DOHH2 (cell line): ENCODE measurements at regions not wholly inside any gene's neighbourhood (a gene's known extent, or its start where the extent isn't known, plus 50 kb on each side); places are given as distances from the start of the nearest gene placed in this dataset.

ENCODE experiments used
- H3F3A ChIP-seq: fragments of 200-600 bp; sonication (generic), shearing (Covaris generic); 2 replicates; pipeline ENCODE4 v1.6.0; 2016; ENCODE audit warnings: antibody characterized with exemption, mild to moderate bottlenecking; ENCODE audit not compliant: control insufficient read depth, insufficient read depth
- H3K27ac ChIP-seq: fragments of 200-600 bp; sonication (generic); 2 replicates; pipeline ENCODE4 v1.5.1; 2014; ENCODE audit warnings: low read depth, mild to moderate bottlenecking, low read length, moderate library complexity
- H3K27me3 ChIP-seq: fragments of 200-600 bp; sonication (generic); 2 replicates; pipeline ENCODE4 v1.6.1; 2014; ENCODE audit warnings: mild to moderate bottlenecking, low read length, mixed read lengths; ENCODE audit not compliant: control insufficient read depth
- H3K36me3 ChIP-seq: fragments of 200-600 bp; sonication (generic); 2 replicates; pipeline ENCODE4 v1.6.1; 2014; ENCODE audit warnings: mild to moderate bottlenecking, low read length, moderate library complexity, mixed read lengths; ENCODE audit not compliant: control insufficient read depth
- H3K4me1 ChIP-seq: fragments of 200-600 bp; sonication (generic); 2 replicates; pipeline ENCODE4 v1.6.1; 2014; ENCODE audit warnings: mild to moderate bottlenecking, low read length, mixed read lengths; ENCODE audit not compliant: control insufficient read depth
- H3K4me2 ChIP-seq: fragments of 200-600 bp; sonication (generic); 2 replicates; pipeline ENCODE4 v1.6.0; 2014; ENCODE audit warnings: mild to moderate bottlenecking, low read length, moderate library complexity
- H3K4me3 ChIP-seq: fragments of 200-600 bp; sonication (generic); 2 replicates; pipeline ENCODE4 v1.5.1; 2014; ENCODE audit warnings: mild to moderate bottlenecking, low read length, mixed read lengths
- H3K79me2 ChIP-seq: fragments of 200-600 bp; sonication (generic); 2 replicates; pipeline ENCODE4 v1.6.1; 2014; ENCODE audit warnings: mild to moderate bottlenecking, low read length, mixed read lengths; ENCODE audit not compliant: control insufficient read depth
- H3K9me2 ChIP-seq: fragments of 200-600 bp; sonication (generic); replicated peaks from 2 replicates; pipeline ENCODE4 v1.6.1; 2014; ENCODE audit warnings: mild to moderate bottlenecking, low read length, mixed read lengths; ENCODE audit not compliant: control insufficient read depth
- H3K9me3 ChIP-seq: fragments of 200-600 bp; sonication (generic); 2 replicates; pipeline ENCODE4 v1.6.1; 2014; ENCODE audit warnings: antibody characterized with exemption, low read length, mixed read lengths; ENCODE audit not compliant: control insufficient read depth, insufficient read depth
- H4K20me1 ChIP-seq: fragments of 200-600 bp; sonication (generic); 2 replicates; pipeline ENCODE4 v1.6.0; 2014; ENCODE audit warnings: low read depth, mild to moderate bottlenecking, antibody characterized with exemption, low read length, moderate library complexity; ENCODE audit not compliant: control insufficient read depth, insufficient read depth
- EZH2phosphoT487 ChIP-seq: fragments of 200-600 bp; sonication (generic); IDR thresholded peaks from 2 replicates; pipeline ENCODE4 v1.6.1; 2017; ENCODE audit warnings: borderline replicate concordance, mild to moderate bottlenecking, antibody characterized with exemption, low read length, moderate library complexity, mixed read lengths
- TF ChIP-seq, protein P1 (sequence below): fragments of 200-600 bp; sonication (generic); IDR thresholded peaks from one replicate; pipeline ENCODE4 v1.5.1; 2014; ENCODE audit warnings: antibody characterized with exemption, mild to moderate bottlenecking, low read depth, low read length; ENCODE audit not compliant: poor library complexity, severe bottlenecking

DNA sequence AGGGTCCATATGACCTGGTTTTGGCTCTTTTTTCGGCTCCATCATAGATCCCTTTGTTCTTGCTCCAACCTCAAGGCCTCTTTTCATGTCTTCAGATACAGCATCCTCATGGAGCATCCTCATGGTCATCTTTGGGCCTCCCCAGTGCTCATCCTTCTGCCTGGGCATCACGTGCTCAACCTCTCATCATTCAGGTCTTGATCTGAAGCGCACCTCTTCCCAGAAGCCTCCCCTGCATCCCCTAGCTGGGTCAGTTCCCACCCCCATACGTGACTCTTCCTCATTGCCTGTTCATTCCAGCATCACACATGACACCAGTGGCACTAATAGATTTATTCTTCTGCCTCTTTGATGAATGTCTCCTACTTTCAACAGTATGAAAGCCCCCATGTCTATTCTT is 192.2 kb downstream of the MIAT start:
- no peaks in the 10 kb centered on the region for H4K20me1 ChIP-seq
- H3K9me2 ChIP-seq, result no peaks in the 10 kb centered on the region
- H3K36me3 ChIP-seq, result no peaks in the 10 kb centered on the region
- H3K4me2 ChIP-seq, result no peak overlapping the region
- TF ChIP-seq, protein P1, sequence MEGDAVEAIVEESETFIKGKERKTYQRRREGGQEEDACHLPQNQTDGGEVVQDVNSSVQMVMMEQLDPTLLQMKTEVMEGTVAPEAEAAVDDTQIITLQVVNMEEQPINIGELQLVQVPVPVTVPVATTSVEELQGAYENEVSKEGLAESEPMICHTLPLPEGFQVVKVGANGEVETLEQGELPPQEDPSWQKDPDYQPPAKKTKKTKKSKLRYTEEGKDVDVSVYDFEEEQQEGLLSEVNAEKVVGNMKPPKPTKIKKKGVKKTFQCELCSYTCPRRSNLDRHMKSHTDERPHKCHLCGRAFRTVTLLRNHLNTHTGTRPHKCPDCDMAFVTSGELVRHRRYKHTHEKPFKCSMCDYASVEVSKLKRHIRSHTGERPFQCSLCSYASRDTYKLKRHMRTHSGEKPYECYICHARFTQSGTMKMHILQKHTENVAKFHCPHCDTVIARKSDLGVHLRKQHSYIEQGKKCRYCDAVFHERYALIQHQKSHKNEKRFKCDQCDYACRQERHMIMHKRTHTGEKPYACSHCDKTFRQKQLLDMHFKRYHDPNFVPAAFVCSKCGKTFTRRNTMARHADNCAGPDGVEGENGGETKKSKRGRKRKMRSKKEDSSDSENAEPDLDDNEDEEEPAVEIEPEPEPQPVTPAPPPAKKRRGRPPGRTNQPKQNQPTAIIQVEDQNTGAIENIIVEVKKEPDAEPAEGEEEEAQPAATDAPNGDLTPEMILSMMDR, result no peak
- no peak for TF ChIP-seq EZH2phosphoT487
- H3K4me3 ChIP-seq, result no peak overlapping the region
- H3K79me2 ChIP-seq, result no peaks in the 10 kb centered on the region
- H3K27me3 ChIP-seq, result no peaks in the 10 kb centered on the region
- no peaks in the 10 kb centered on the region for H3K9me3 ChIP-seq
- H3K4me1 ChIP-seq, result no peaks in the 10 kb centered on the region
- H3K27ac ChIP-seq, result no peak overlapping the region
- no peaks in the 10 kb centered on the region for H3F3A ChIP-seq

GRCh38 chr22:26851125-26851524 is 193.7 kb downstream of the MIAT start:
- Histone ChIP-seq H3K4me1 (no peaks in the 10 kb centered on the region), H3F3A (no peaks in the 10 kb centered on the region), H3K27me3 (no peaks in the 10 kb centered on the region), H3K27ac (no peak overlapping the region), H3K9me3 (no peaks in the 10 kb centered on the region), H3K9me2 (no peaks in the 10 kb centered on the region), H3K4me3 (no peak overlapping the region), H3K36me3 (no peaks in the 10 kb centered on the region), H4K20me1 (no peaks in the 10 kb centered on the region), H3K79me2 (no peaks in the 10 kb centered on the region), H3K4me2 (no peak overlapping the region)
- no peak for TF ChIP-seq EZH2phosphoT487
- TF ChIP-seq, protein P1, result no peak

- H3K4me1 ChIP-seq, result no peaks in the 10 kb centered on the region
- H3K4me3 ChIP-seq, result no peak overlapping the region
- no peaks in the 10 kb centered on the region for H4K20me1 ChIP-seq
- H3K27me3 ChIP-seq, result no peaks in the 10 kb centered on the region
- no peaks in the 10 kb centered on the region for H3F3A ChIP-seq
- H3K4me2 ChIP-seq, result no peak overlapping the region
- no peak overlapping the region for H3K27ac ChIP-seq
- TF ChIP-seq EZH2phosphoT487, result no peak
- TF ChIP-seq, protein P1, result no peak
- H3K9me2 ChIP-seq, result no peaks in the 10 kb centered on the region
- no peaks in the 10 kb centered on the region for H3K36me3 ChIP-seq
- no peaks in the 10 kb centered on the region for H3K9me3 ChIP-seq
- no peaks in the 10 kb centered on the region for H3K79me2 ChIP-seq
These were observed 194.8 kb downstream of the MIAT start for GRCh38 chr22:26852176-26852575.

GRCh38 chr22:26853071-26853470 is 195.7 kb downstream of the MIAT start:
- Histone ChIP-seq H3K27ac (no peak overlapping the region), H3K9me3 (no peaks in the 10 kb centered on the region), H3K4me1 (no peaks in the 10 kb centered on the region)

More at GRCh38 chr22:26853071-26853470, 195.7 kb downstream of the MIAT start:
- Histone ChIP-seq H3K4me3 (no peak overlapping the region), H3K79me2 (no peaks in the 10 kb centered on the region), H3K9me2 (no peaks in the 10 kb centered on the region), H3F3A (no peaks in the 10 kb centered on the region), H4K20me1 (no peaks in the 10 kb centered on the region), H3K4me2 (no peak overlapping the region), H3K27me3 (no peaks in the 10 kb centered on the region), H3K36me3 (no peaks in the 10 kb centered on the region)
- no peak for TF ChIP-seq EZH2phosphoT487
- TF ChIP-seq, protein P1, result no peak
